ENCODE measurements at regions not wholly inside any gene's neighbourhood (a gene's known extent, or its start where the extent isn't known, plus 50 kb on each side); places are given as distances from the start of the nearest gene placed in this dataset.

GRCh38 chr16:61460020-61460419 is 576.2 kb downstream of the CDH8 start:
- intact Hi-C loops (cut with DNase I; ENCODE audit: low total_unique reads) (no loop called here), in situ Hi-C loops (cut with MboI; ENCODE audit: low pct_ligation_motif_present in 1 of 4, low pct_unique_long_range_greater_than_20kb in 1 of 4, low sequenced_read_pairs in 3 of 4) (no loop called here)
- Histone ChIP-seq H3K9me3 (no peaks in the 10 kb centered on the region), H3K4me1 (no peaks in the 10 kb centered on the region), H3K27ac (no peak overlapping the region), H3K36me3 (no peaks in the 10 kb centered on the region), H3K27me3 (no peaks in the 10 kb centered on the region), H3K4me3 (no peak overlapping the region)
- DNase-seq = no peak
- WGBS, 2 donors (ENCODE audit: low coverage in 1 of 2) = 69 to 70% methylated on average over 3 of the region's 3 CpGs
- no peak for TF ChIP-seq POLR2AphosphoS5 (IDR thresholded peaks at IDR 0.05)
- no peak for TF ChIP-seq POLR2A (IDR thresholded peaks at IDR 0.05)
- TF ChIP-seq CTCF (IDR thresholded peaks at IDR 0.05) = no peak
- TF ChIP-seq EP300 (IDR thresholded peaks at IDR 0.05; ENCODE audit: low read depth) = no peak

DNA sequence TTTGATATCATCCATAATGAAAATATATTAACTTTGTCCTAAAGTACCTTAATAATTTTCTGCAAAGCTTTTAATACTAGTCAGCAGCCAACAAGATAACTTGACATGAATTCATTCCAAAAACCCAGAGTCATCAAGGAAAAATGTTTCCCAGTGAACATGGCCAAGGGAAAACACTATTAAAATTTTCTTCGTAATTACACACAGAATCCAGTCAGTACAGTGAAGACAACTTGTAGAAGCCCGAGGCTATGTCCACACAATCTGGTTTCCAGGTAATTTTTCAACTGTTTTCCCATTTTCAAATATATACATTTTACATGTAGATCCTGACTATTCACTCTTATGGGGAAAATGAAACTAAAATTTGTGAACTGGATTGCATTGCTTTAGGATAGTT is 600.9 kb downstream of the CDH8 start:
- no peak overlapping the region for H3K27ac ChIP-seq
- no peaks in the 10 kb centered on the region for H3K4me1 ChIP-seq
- no peaks in the 10 kb centered on the region for H3K27me3 ChIP-seq
- H3K4me3 ChIP-seq = no peak overlapping the region
- WGBS, 2 donors (ENCODE audit: low coverage in 1 of 2) = 39 to 59% methylated on average over 2 of the region's 2 CpGs
- intact Hi-C loops (cut with DNase I; ENCODE audit: low total_unique reads) (no loop called here), in situ Hi-C loops (cut with MboI; ENCODE audit: low pct_ligation_motif_present in 1 of 4, low pct_unique_long_range_greater_than_20kb in 1 of 4, low sequenced_read_pairs in 3 of 4) (no loop called here)
- no peak for DNase-seq
- no peaks in the 10 kb centered on the region for H3K9me3 ChIP-seq
- TF ChIP-seq POLR2A (IDR thresholded peaks at IDR 0.05) = no peak
- no peak for TF ChIP-seq POLR2AphosphoS5 (IDR thresholded peaks at IDR 0.05)
- TF ChIP-seq CTCF (IDR thresholded peaks at IDR 0.05) = no peak
- no peak for TF ChIP-seq EP300 (IDR thresholded peaks at IDR 0.05; ENCODE audit: low read depth)
- no peaks in the 10 kb centered on the region for H3K36me3 ChIP-seq

- Histone ChIP-seq H3K9me3 (no peaks in the 10 kb centered on the region), H3K27ac (no peak overlapping the region), H3K27me3 (no peaks in the 10 kb centered on the region), H3K4me1 (no peaks in the 10 kb centered on the region), H3K36me3 (no peaks in the 10 kb centered on the region), H3K4me3 (no peak overlapping the region)
- in situ Hi-C loops (cut with MboI; ENCODE audit: low pct_ligation_motif_present in 1 of 4, low pct_unique_long_range_greater_than_20kb in 1 of 4, low sequenced_read_pairs in 3 of 4) (no loop called here), intact Hi-C loops (cut with DNase I; ENCODE audit: low total_unique reads) (no loop called here)
- WGBS, 2 donors (ENCODE audit: low coverage in 1 of 2) = 25 to 39% methylated on average over 4 of the region's 4 CpGs
- DNase-seq = no peak
- TF ChIP-seq POLR2A (IDR thresholded peaks at IDR 0.05) (no peak), CTCF (IDR thresholded peaks at IDR 0.05) (no peak), POLR2AphosphoS5 (IDR thresholded peaks at IDR 0.05) (no peak), EP300 (IDR thresholded peaks at IDR 0.05; ENCODE audit: low read depth) (no peak)
Measured at GRCh38 chr16:61432421-61432820, 603.8 kb downstream of the CDH8 start.

GRCh38 chr16:61421111-61421510 is 615.1 kb downstream of the CDH8 start:
- no peaks in the 10 kb centered on the region for H3K27me3 ChIP-seq

More at GRCh38 chr16:61421111-61421510, 615.1 kb downstream of the CDH8 start:
- intact Hi-C loops (cut with DNase I; ENCODE audit: low total_unique reads) = no loop called here
- Histone ChIP-seq H3K9me3 (no peaks in the 10 kb centered on the region), H3K4me1 (no peaks in the 10 kb centered on the region), H3K4me3 (no peak overlapping the region), H3K27ac (no peak overlapping the region), H3K36me3 (no peaks in the 10 kb centered on the region)
- TF ChIP-seq EP300 (IDR thresholded peaks at IDR 0.05; ENCODE audit: low read depth) (no peak), CTCF (IDR thresholded peaks at IDR 0.05) (no peak), POLR2A (IDR thresholded peaks at IDR 0.05) (no peak), POLR2AphosphoS5 (IDR thresholded peaks at IDR 0.05) (no peak)
- 82 to 91% methylated on average over 2 to 4 of the region's 4 CpGs for WGBS, 2 donors (ENCODE audit: low coverage in 1 of 2)
- no peak for DNase-seq
- in situ Hi-C loops (cut with MboI; ENCODE audit: low pct_ligation_motif_present in 1 of 4, low pct_unique_long_range_greater_than_20kb in 1 of 4, low sequenced_read_pairs in 3 of 4) = no loop called here
